ENCODE measurements at regions not wholly inside any gene's neighbourhood (a gene's known extent, or its start where the extent isn't known, plus 50 kb on each side); places are given as distances from the start of the nearest gene placed in this dataset.
"Not testable (repeated sequence)": the region's sequence is repeated elsewhere in the genome, so short reads cannot be mapped to it uniquely, and the experiment has no call there.

DNA sequence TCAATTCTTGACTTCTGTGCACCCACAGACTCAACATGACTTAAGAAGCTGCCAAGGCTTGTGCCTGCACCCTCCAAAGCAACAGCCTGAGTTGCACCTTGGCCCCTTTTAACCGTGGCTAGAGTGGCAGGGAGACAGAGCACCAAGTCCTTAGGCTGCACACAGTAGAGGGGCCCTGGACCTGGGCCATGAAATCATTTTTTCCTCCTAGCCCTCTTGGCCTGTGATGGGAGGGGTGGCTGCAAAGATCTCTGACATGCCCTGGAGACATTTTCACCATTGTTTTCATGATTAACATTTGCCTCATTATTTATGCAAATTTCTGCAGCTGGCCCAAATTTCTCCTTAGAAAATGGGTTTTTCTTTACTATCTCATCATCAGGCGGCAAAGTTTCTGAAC, 836.8 kb downstream of the ZPLD1 start:
- POLR2A ChIA-PET, result no interaction called here
- CTCF ChIA-PET, result no interaction called here
- H3K4me3 ChIP-seq (ENCODE audit: low read depth in 2 of 2, low read length in 2 of 2), result no peak overlapping the region
- intact Hi-C loops (cut with micrococcal nuclease; ENCODE audit: unreplicated experiment) (no loop called here), in situ Hi-C loops (cut with HindIII; ENCODE audit: low pct_unique_long_range_greater_than_20kb, low sequenced_read_pairs) (no loop called here)
- no peaks in the 10 kb centered on the region for H3K27me3 ChIP-seq (ENCODE audit: control insufficient read depth, insufficient read depth, low read length)
- no peaks in the 10 kb centered on the region for H3K36me3 ChIP-seq (ENCODE audit: control insufficient read depth, insufficient read depth, low read length)
- no peak overlapping the region for H3K27ac ChIP-seq (ENCODE audit: low read length)
- no peaks in the 10 kb centered on the region for H3K9me3 ChIP-seq (ENCODE audit: control insufficient read depth, insufficient read depth, low read depth, low read length)
- H3K4me1 ChIP-seq (ENCODE audit: control insufficient read depth, insufficient read depth, low read length), result no peaks in the 10 kb centered on the region
- TF ChIP-seq, protein P1, sequence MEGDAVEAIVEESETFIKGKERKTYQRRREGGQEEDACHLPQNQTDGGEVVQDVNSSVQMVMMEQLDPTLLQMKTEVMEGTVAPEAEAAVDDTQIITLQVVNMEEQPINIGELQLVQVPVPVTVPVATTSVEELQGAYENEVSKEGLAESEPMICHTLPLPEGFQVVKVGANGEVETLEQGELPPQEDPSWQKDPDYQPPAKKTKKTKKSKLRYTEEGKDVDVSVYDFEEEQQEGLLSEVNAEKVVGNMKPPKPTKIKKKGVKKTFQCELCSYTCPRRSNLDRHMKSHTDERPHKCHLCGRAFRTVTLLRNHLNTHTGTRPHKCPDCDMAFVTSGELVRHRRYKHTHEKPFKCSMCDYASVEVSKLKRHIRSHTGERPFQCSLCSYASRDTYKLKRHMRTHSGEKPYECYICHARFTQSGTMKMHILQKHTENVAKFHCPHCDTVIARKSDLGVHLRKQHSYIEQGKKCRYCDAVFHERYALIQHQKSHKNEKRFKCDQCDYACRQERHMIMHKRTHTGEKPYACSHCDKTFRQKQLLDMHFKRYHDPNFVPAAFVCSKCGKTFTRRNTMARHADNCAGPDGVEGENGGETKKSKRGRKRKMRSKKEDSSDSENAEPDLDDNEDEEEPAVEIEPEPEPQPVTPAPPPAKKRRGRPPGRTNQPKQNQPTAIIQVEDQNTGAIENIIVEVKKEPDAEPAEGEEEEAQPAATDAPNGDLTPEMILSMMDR (IDR thresholded peaks at IDR 0.05), result no peak
- TF ChIP-seq POLR2AphosphoS5 (IDR thresholded peaks at IDR 0.05; ENCODE audit: low read depth, low read length) (no peak), TCF7L2 (IDR thresholded peaks at IDR 0.05; ENCODE audit: low read depth, low read length) (no peak), SIN3A (IDR thresholded peaks at IDR 0.05; ENCODE audit: borderline replicate concordance, insufficient read depth, low read depth, low read length) (no peak)
- TF ChIP-seq, protein P2, sequence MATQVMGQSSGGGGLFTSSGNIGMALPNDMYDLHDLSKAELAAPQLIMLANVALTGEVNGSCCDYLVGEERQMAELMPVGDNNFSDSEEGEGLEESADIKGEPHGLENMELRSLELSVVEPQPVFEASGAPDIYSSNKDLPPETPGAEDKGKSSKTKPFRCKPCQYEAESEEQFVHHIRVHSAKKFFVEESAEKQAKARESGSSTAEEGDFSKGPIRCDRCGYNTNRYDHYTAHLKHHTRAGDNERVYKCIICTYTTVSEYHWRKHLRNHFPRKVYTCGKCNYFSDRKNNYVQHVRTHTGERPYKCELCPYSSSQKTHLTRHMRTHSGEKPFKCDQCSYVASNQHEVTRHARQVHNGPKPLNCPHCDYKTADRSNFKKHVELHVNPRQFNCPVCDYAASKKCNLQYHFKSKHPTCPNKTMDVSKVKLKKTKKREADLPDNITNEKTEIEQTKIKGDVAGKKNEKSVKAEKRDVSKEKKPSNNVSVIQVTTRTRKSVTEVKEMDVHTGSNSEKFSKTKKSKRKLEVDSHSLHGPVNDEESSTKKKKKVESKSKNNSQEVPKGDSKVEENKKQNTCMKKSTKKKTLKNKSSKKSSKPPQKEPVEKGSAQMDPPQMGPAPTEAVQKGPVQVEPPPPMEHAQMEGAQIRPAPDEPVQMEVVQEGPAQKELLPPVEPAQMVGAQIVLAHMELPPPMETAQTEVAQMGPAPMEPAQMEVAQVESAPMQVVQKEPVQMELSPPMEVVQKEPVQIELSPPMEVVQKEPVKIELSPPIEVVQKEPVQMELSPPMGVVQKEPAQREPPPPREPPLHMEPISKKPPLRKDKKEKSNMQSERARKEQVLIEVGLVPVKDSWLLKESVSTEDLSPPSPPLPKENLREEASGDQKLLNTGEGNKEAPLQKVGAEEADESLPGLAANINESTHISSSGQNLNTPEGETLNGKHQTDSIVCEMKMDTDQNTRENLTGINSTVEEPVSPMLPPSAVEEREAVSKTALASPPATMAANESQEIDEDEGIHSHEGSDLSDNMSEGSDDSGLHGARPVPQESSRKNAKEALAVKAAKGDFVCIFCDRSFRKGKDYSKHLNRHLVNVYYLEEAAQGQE (IDR thresholded peaks at IDR 0.05; ENCODE audit: insufficient read depth in 1 of 2, low read depth in 2 of 2, low read length in 1 of 2), result no peak
- BruUV-seq (replicated peaks), result no TSS peak
- ATAC-seq, result no peak
- DNase-seq (ENCODE audit: low read depth, low spot score), result no peak

DNA sequence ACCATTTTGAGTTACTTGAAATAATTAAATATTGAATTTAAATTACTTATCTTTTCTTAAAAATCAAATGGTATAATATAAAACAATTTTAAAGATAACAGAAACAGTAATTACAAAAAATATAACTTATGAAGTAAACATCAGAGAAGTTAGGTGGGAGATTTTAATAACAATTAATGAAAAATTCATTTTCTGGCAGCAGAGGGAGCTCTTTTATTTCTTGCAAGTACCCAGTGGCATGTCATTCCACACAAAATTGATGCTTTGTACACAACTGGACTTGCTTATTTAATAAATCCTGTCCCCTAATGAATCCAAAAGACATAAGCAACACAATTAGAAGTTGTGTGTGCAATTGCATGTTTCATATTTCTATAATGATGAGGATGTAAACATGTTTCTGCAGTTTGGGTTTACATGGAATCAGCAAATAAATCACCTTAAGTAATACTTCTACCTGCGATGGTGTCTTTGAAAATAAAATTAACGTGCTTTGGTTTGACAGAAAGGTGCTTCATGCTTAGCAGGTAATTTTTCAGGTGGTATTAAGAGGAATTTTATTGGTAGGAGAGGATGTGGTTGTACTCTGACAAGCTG, 861.3 kb downstream of the ZPLD1 start:
- DNase-seq (ENCODE audit: low read depth, low spot score) (peak; percentile 4), ATAC-seq (no peak)
- CTCF ChIA-PET, result interaction anchor here (1.3 kb wide), 1 partner anchor 327 kb away, joined by 3 read pairs; no protein-coding TSS in a partner anchor
- POLR2A ChIA-PET, result no interaction called here
- H3K27ac ChIP-seq (ENCODE audit: low read length), result no peak overlapping the region
- no peaks in the 10 kb centered on the region for H3K27me3 ChIP-seq (ENCODE audit: control insufficient read depth, insufficient read depth, low read length)
- no peak for TF ChIP-seq SIN3A (IDR thresholded peaks at IDR 0.05; ENCODE audit: borderline replicate concordance, insufficient read depth, low read depth, low read length)
- TF ChIP-seq, protein P1 (IDR thresholded peaks at IDR 0.05), result peak; percentile 51; the same call in 1 of the 2 replicates
- no peaks in the 10 kb centered on the region for H3K9me3 ChIP-seq (ENCODE audit: control insufficient read depth, insufficient read depth, low read depth, low read length)
- H3K4me3 ChIP-seq (ENCODE audit: low read depth in 2 of 2, low read length in 2 of 2), result no peak overlapping the region
- in situ Hi-C loops (cut with HindIII; ENCODE audit: low pct_unique_long_range_greater_than_20kb, low sequenced_read_pairs) (no loop called here), intact Hi-C loops (cut with micrococcal nuclease; ENCODE audit: unreplicated experiment) (no loop called here)
- H3K4me1 ChIP-seq (ENCODE audit: control insufficient read depth, insufficient read depth, low read length), result no peaks in the 10 kb centered on the region
- no peaks in the 10 kb centered on the region for H3K36me3 ChIP-seq (ENCODE audit: control insufficient read depth, insufficient read depth, low read length)
- no TSS peak for BruUV-seq (replicated peaks)

DNA sequence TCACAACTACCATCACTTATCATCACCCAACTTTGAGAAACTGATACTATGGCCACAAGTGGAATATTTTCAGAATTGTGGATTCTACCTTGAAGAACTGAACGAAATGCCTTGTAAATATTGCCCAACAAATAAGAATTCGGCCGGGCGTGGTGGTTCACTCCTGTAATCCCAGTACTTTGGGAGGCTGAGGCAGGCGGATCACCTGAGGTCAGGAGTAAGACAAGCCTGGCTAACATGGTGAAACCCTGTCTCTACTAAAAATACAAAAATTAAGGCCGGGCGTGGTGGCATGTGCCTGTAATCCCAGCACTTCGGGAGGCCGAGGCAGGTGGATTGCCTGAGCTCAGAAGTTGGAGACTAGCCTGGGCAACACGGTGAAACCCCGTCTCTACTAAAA, 862.7 kb downstream of the ZPLD1 start:
- H3K4me3 ChIP-seq (ENCODE audit: low read depth in 2 of 2, low read length in 2 of 2); intact Hi-C loops (cut with micrococcal nuclease; ENCODE audit: unreplicated experiment); H3K27ac ChIP-seq (ENCODE audit: low read length); BruUV-seq (replicated peaks); ATAC-seq; H3K9me3 ChIP-seq (ENCODE audit: control insufficient read depth, insufficient read depth, low read depth, low read length); POLR2A ChIA-PET; H3K36me3 ChIP-seq (ENCODE audit: control insufficient read depth, insufficient read depth, low read length); CTCF ChIA-PET; H3K27me3 ChIP-seq (ENCODE audit: control insufficient read depth, insufficient read depth, low read length); H3K4me1 ChIP-seq (ENCODE audit: control insufficient read depth, insufficient read depth, low read length); DNase-seq (ENCODE audit: low read depth, low spot score); in situ Hi-C loops (cut with HindIII; ENCODE audit: low pct_unique_long_range_greater_than_20kb, low sequenced_read_pairs): not testable (repeated sequence)
